SK-MEL-5 (cell line): ENCODE measurements at regions not wholly inside any gene's neighbourhood (a gene's known extent, or its start where the extent isn't known, plus 50 kb on each side); places are given as distances from the start of the nearest gene placed in this dataset.
"Not testable (repeated sequence)": the region's sequence is repeated elsewhere in the genome, so short reads cannot be mapped to it uniquely, and the experiment has no call there.

Source experiments
- DNase-seq: peaks from one replicate; pipeline ENCODE4 v3.0.0-alpha.2; 2016; ENCODE audit warnings: low read depth, low spot score
- in situ Hi-C: cut with HindIII; loops from 2 replicates; pipeline ENCODE4 v1.10.0; 2016; ENCODE audit warnings: low sequenced_read_pairs, high pct_unique_total_duplicates, low pct_unique_long_range_greater_than_20kb

DNA sequence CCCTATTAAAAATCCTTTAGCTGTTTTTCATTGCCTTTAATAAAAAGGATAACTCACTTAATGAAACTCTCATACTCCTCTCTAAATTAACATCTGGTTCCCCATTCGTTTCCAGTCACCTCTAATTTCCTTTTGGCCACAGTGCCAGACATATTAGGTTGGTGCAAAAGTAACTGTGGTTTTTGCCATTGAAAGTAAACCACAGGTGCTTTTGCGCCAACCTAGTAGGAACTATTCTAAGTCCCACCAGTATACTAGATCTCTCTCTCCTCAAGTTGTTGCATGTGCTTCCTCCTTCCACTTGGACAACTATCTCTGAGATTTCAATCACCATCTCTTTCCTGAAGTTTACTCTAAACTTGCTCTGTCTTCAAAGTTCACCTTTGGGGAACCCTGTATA is 961.1 kb downstream of the TBC1D32 start:
- no peak for DNase-seq
- in situ Hi-C loops, result no loop called here

- in situ Hi-C loops, result no loop called here
- DNase-seq, result no peak
Observed at GRCh38 chr6:120363429-120363828, 970.9 kb downstream of the TBC1D32 start.

- in situ Hi-C loops, DNase-seq: not testable (repeated sequence)
Observed at GRCh38 chr6:120358535-120358934, 975.7 kb downstream of the TBC1D32 start.

- no peak for DNase-seq
- in situ Hi-C loops, result no loop called here
Observed at GRCh38 chr6:120357447-120357846, 976.8 kb downstream of the TBC1D32 start.

- DNase-seq, result no peak
- in situ Hi-C loops, result no loop called here
Observed at GRCh38 chr6:120355822-120356221, 978.5 kb downstream of the TBC1D32 start.

- in situ Hi-C loops, result no loop called here
- DNase-seq, result no peak
Observed at GRCh38 chr6:120354452-120355098, 979.7 kb downstream of the TBC1D32 start.

DNA sequence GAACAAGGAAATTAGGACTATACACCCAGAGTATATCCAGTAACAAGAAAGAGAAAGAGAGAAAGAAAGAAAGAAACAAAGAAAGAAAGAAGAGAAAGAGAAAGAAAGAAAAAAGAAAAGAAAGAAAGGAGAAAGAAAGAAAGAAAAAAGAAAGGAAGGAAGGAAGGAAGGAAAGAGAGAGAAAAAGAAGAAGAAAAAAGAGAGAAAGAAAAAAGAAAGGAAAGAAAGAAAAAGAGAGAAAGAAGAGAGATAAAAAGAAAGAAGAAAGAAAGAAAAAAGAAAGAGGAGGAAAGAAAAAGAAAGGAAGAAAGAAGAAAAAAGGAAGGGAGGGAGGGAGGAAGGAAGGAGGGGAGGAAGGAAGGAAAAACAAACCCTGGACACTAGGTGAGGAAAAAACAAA is 981.8 kb downstream of the TBC1D32 start:
- in situ Hi-C loops, result no loop called here
- DNase-seq, result no peak

DNA sequence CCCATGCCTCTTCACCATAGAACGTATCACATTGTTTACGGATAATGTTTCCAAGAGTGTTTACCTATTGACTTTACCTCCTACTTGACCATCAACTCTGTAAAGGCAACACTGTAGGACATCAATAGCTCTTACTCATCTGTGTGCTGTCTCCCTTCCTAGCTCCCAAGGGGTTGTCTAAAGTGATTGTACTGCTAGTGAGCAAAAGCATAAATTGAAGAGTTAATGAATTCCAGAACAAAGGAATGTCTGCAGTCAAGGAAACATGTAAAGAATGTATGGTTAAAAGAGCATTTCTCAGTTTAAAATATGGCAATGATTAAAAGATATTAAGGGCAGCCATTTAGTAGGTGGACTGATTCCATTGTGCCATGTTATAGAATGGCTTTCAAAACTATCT is 985.4 kb downstream of the TBC1D32 start:
- DNase-seq, result no peak
- in situ Hi-C loops, result no loop called here

DNA sequence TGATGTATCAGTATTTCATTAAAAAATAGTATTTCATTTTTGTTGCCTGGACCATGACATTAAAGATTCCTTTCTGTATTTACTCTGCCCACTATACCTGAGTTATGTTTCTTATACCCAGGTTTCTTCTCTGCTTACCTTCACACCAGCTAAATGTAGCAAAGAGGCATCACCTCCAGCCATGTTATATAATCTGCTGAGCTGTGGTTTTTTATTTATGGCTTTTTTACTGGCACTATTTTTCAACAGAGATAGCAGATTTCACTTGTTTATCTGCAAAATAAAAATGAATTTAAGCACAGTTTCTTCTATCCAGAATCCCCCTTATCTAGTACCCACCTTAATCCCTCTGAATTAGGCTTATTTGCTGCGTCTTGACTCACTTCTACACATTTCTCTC is 979.0 kb upstream of the MAN1A1 start:
- DNase-seq, result no peak
- in situ Hi-C loops, result no loop called here

- in situ Hi-C loops, result no loop called here
- DNase-seq, result no peak
Observed at GRCh38 chr6:120320481-120321162, 971.1 kb upstream of the MAN1A1 start.

DNA sequence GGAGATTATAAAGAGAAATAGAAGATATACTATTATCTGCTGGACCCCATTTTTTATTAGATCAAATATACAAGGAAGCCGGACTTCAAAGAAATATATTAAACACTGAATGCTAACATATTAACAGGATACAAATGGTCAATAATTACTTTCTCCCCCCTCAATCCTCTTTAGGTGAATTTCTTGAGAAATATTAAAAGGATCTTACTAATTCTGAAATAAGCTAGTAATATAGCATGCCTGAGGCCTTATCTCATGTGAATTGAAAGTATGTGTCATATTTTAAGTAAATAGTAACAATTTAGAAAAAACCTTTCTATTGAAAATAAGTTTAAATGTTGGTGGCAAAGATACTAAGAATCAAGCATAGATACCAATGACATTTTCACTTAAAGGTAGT is 954.7 kb upstream of the MAN1A1 start:
- in situ Hi-C loops, result no loop called here
- no peak for DNase-seq

GRCh38 chr6:120303527-120303926 is 954.0 kb upstream of the MAN1A1 start:
- DNase-seq, result no peak
- in situ Hi-C loops, result no loop called here

DNA sequence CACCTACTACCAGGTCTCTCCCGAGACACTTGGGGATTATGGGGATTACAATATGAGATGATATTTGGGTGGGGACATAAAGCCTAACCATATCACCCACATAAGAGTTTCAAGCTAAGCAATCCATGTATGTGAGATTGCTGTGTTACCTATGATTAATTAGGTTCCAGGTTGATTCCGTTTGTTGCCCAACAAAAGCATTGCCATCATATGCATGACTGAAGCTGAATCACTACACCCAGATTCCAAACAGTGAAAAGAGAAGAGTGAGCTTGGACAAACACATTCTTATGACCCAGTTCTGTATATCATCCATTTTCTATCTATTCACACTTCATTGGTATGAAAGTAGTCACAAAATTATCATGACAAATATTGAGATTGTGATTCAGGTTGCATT is 952.5 kb upstream of the MAN1A1 start:
- no peak for DNase-seq
- in situ Hi-C loops, result no loop called here

DNA sequence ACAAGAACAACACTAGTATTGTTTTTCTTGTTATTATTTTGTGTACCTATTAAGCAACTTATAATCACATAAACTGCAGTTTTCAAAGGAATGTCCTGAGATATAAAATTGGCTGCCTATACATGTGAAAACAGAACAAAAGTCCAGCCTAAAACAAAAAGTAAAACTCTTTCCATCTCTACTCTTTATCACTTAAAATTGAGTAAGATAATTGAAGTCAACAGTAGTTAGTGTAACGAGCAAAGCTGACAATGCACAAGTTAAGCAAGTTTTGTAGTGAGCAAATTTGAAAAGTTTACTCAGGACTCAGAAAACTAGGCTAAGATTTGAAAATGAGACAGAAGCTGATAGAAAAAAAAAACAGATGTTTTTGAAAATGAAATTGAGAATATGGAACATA is 941.4 kb upstream of the MAN1A1 start:
- in situ Hi-C loops, result no loop called here
- no peak for DNase-seq

DNA sequence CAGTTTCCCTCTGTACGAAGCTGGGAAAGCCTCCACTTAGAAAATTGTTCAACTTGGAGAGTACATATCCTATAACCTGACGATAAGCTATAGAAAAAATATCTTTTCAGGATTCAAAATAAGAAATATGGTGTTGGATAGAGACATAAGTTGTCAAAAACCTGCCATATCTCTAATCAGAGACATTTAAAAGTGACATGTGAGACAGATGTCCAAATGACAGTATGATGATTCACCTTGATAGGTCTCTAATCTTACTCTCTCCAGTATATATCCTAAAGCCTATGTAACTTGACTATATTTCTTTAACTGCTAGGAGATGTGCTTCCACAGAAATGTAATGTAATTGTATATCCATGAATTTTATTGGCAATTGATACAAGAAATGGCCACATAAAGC is 932.4 kb upstream of the MAN1A1 start:
- in situ Hi-C loops, result no loop called here
- no peak for DNase-seq

DNA sequence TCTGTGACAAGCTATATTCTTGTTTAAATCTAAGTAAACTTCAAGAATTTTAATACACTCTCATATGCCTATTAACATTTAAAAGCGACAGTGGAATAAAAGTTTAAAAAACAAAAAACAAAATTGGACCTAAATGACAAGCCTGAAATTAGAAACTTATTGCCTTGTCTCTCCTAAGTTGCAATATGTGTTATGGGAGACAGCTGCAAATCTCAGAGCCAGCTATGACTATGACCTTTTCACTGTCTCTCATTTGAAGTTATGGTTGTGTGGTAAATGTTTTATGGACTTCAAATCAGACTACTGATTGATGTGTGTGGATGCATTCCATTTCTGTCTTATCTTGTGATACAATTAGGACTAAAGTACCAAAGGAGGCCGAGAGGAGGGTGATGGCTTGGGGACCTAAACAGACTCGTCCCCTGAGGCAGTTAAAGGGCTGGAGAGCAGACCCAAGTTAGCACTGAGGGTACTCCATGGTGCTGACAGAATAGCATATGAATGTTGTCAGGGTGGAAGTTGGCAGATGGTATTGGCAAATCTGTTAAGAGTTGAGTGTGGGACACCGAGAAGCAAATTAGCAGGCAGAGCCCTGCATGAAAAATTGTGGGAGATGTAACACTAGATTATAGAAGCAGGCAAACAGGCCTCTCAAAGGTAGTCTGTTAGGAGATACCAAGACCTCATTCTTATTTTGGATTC is 930.1 kb upstream of the MAN1A1 start:
- no peak for DNase-seq
- in situ Hi-C loops, result no loop called here

DNA sequence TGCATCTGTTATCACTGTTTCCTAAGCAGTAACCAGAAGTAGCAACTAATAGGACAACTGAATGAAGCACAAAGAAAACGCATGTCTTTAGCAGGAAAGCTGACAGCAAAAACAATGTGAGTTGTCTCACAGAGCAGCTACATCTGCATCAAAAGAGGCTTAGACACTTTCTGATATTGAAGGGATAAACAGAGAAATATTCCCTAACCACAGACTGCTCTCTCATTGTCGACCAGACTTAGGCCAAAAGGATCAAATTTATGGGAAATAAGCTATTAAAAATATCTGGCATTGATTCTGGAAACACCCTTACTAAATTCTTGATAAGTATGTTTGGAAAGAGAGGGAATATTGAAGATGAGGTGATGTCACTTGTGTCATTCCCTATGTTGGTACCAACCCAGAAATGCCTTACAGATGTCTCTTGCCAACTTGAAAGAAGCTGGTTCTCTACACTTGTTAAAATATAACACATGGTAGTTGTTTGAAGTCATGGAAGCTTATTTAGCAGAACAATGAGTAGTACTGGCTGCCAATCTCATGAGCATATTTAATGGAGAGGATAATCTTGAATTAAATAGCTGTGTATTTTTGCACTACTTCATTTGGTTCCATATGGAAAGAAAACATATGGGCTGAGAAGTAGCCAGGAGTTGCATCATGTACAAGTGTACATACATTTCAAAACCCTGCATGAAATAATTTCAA is 929.3 kb upstream of the MAN1A1 start:
- no peak for DNase-seq
- in situ Hi-C loops, result no loop called here

DNA sequence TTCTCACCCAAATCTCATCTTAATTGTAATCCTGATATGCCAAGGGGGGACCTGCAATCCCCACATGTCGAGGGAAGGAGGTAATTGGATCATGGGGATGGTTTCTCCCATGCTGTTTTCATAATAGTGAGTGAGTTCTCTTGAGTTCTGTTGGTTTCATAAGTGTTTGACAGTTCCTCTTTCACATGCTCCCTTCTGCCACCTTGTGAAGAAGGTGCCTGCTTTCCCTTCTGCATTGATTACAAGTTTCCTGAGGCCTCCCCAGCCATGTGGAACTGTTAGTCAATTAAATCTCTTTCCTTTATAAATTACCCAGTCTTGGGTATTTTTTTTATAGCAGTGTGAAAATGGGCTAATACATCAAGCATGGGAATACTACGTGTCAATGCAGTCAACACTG is 925.0 kb upstream of the MAN1A1 start:
- in situ Hi-C loops, result no loop called here
- no peak for DNase-seq
